ENCODE measurements at regions not wholly inside any gene's neighbourhood (a gene's known extent, or its start where the extent isn't known, plus 50 kb on each side); places are given as distances from the start of the nearest gene placed in this dataset.

- no peak for TF ChIP-seq CTCF (IDR thresholded peaks at IDR 0.05)
- no peak for TF ChIP-seq POLR2A (IDR thresholded peaks at IDR 0.05)
Observed at GRCh38 chr12:90280564-90281058, 572.0 kb upstream of the ATP2B1 start.

Data from stomach (tissue), 4 donors.